Coronary artery (tissue), 2 donors: ENCODE measurements at regions not wholly inside any gene's neighbourhood (a gene's known extent, or its start where the extent isn't known, plus 50 kb on each side); places are given as distances from the start of the nearest gene placed in this dataset.

Experiments
- DNase-seq: peaks from one replicate; pipeline ENCODE4 v3.0.0-alpha.2; 2017; ENCODE audit warnings: low spot score
- H3K27ac ChIP-seq, 2 donors: fragments of 200-600 bp; sonication (generic); one replicate each; pipeline ENCODE4 v1.5.1; 2016 to 2019
- H3K4me3 ChIP-seq: fragments of 200-600 bp; sonication (generic); 2 replicates; pipeline ENCODE4 v1.5.1; 2016; ENCODE audit warnings: mild to moderate bottlenecking, moderate library complexity
- TF ChIP-seq, protein P1 (sequence below): fragments of 200-600 bp; sonication (generic); IDR thresholded peaks from one replicate; pipeline ENCODE4 v1.5.1; 2019; ENCODE audit warnings: antibody characterized with exemption

DNA sequence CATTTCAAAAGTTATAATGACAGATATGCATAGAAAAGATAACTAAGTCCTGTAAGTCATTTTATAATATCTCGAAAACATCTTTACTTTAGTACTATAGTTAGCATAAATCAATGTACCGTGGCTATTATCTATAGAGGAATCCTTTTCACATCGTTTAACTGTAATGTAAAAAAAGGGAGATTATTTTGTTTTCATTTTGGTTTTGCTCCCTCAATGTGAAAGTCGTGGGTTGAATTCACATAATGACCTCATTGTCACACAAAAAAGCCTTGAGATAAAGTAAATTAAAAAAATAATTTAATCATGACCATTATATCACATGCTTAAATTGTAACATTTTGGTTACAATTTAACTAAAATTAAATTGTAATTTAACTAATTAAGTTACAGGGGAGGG lies 560.5 kb upstream of the POT1 start:
- TF ChIP-seq, protein P1, sequence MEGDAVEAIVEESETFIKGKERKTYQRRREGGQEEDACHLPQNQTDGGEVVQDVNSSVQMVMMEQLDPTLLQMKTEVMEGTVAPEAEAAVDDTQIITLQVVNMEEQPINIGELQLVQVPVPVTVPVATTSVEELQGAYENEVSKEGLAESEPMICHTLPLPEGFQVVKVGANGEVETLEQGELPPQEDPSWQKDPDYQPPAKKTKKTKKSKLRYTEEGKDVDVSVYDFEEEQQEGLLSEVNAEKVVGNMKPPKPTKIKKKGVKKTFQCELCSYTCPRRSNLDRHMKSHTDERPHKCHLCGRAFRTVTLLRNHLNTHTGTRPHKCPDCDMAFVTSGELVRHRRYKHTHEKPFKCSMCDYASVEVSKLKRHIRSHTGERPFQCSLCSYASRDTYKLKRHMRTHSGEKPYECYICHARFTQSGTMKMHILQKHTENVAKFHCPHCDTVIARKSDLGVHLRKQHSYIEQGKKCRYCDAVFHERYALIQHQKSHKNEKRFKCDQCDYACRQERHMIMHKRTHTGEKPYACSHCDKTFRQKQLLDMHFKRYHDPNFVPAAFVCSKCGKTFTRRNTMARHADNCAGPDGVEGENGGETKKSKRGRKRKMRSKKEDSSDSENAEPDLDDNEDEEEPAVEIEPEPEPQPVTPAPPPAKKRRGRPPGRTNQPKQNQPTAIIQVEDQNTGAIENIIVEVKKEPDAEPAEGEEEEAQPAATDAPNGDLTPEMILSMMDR, result no peak
- DNase-seq, result no peak
- no peak overlapping the region for H3K4me3 ChIP-seq
- H3K27ac ChIP-seq, result no peak overlapping the region

- no peak for DNase-seq
- H3K27ac ChIP-seq, result no peak overlapping the region
- TF ChIP-seq, protein P1, result no peak
- no peak overlapping the region for H3K4me3 ChIP-seq
Measured at GRCh38 chr7:125485223-125485622, 555.6 kb upstream of the POT1 start.

DNA sequence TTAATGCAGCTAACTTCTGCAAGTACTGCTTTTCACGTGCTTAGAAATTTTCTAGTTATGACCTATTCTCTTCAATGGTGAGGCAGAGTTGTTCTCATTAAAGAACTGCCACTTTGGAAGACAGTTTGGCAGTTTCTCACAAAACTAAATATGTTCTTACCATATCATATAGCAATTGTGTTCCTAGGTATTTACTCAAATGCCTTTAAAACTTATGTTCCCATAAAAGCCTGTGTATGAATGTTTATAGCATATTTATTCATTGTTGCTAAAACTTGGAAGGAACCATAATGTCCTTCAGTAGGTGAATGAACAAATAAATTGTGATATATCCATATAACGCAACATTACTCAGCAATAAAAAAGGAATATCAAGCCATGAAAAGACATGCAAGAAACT lies 555.1 kb upstream of the POT1 start:
- Histone ChIP-seq H3K27ac (no peak overlapping the region), H3K4me3 (no peak overlapping the region)
- DNase-seq, result no peak
- TF ChIP-seq, protein P1, result no peak

DNA sequence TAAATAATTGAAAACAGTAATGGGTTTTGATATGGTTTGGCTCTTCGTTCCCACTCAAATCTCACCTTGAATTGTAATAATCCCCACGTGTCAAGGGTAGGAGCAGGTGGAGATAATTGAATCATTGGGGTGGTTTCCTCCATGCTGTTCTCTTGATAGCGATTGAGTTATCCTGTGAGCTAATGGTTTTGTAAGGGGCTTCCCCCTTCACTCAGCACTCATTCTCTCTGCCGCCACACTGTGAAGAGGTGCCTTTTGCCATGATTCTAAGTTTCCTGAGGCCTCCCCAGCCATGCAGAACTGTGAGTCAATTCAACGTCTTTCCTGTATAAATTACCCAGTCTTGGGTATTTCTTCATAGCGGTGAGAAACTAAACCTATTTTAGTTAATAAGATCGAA lies 551.7 kb upstream of the POT1 start:
- Histone ChIP-seq H3K4me3 (no peak overlapping the region), H3K27ac (no peak overlapping the region)
- no peak for DNase-seq
- TF ChIP-seq, protein P1, result no peak

GRCh38 chr7:125480762-125481161 lies 551.1 kb upstream of the POT1 start:
- Histone ChIP-seq H3K4me3 (no peak overlapping the region), H3K27ac (no peak overlapping the region)
- TF ChIP-seq, protein P1, result no peak
- DNase-seq, result no peak

GRCh38 chr7:125468855-125469174 lies 539.2 kb upstream of the POT1 start:
- Histone ChIP-seq H3K4me3 (no peak overlapping the region), H3K27ac (no peak overlapping the region)
- no peak for DNase-seq
- TF ChIP-seq, protein P1, result no peak

DNA sequence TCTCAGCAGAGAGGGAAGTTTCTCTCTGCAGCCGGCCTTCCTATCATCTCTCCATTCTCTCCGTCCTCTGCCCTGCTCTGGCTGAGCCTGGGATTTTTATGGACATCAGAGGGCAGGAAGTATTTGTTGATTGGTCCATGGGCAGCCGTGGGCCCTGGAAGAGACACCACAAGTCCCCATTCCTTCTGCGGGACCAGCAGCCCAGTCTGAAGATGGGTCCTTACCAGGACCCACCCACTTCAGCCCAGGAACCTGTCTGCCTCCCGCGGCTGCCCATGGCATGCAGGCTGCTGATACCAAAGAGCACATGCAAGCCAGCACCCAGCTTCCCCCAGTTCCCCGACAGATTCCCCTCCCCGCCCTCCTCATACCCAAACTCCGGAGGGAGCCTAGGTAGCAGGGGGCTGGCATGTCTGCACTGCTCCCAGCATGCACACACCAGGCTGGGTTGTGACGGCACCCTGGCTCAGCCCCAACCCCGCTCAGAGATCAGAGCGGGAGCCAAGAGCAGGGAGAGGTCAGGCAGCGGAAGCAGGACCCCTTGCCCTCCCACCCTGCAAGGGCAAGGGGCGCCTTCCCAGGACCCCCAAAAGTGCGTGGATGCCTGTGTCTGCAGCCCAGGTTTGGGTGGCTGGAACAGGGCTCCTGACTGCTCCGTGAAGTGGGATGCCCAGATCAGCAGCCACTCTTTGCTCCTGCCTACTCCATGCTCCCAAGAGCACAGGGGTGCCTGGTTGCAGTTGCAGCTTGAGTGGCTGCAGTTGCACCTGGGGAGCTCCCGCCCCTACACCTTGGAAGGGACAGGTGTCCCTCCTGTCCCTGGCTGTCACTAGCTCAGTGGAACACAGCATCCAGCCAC lies 538.6 kb upstream of the POT1 start:
- no peak overlapping the region for H3K4me3 ChIP-seq
- DNase-seq, result no peak
- H3K27ac ChIP-seq, result no peak overlapping the region
- TF ChIP-seq, protein P1, result no peak
